ENCODE measurements at regions not wholly inside any gene's neighbourhood (a gene's known extent, or its start where the extent isn't known, plus 50 kb on each side); places are given as distances from the start of the nearest gene placed in this dataset.
"Not testable (repeated sequence)": the region's sequence is repeated elsewhere in the genome, so short reads cannot be mapped to it uniquely, and the experiment has no call there.

DNA sequence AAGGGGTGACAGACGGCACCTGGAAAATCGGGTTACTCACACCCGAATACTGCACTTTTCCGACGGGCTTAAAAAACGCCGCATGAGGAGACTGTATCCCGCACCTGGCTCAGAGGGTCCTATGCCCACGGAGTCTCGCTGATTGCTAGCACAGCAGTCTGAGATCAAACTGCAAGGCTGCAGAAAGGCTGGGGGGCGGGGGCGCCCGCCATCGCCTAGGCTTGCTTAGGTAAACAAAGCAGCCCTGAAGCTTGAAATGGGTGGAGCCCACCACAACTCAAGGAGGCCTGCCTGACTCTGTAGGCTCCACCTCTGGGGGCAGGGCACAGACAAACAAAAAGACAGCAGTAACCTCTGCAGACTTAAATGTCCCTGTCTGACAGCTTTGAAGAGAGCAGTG is 144.4 kb downstream of the TYW3 start:
- H3K27me3 Mint-ChIP-seq, H3K27ac Mint-ChIP-seq, CTCF ChIA-PET, H3K36me3 Mint-ChIP-seq, H3K9me3 Mint-ChIP-seq, H3K4me1 Mint-ChIP-seq, H3K4me3 Mint-ChIP-seq, DNase-seq: not testable (repeated sequence)

DNA sequence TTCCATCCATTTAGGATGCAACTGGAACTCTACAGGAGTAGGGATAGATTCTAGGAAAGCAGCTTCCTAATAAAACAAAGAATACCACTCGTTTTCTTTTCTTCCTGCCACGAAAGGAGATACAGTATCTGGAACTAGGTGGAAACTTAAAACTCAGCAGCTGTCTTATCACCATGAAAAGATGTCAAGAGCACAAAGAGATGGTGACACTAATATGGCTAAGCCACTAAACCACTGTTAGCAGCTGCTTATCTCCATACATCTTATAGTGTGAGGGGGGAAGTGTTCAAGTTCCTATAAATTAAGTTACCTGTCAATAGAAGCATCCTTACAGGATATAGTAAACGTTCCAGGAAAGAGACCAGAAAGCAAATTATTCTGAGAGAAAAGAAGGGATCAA is 162.5 kb downstream of the TYW3 start:
- no peak overlapping the region for H3K27ac Mint-ChIP-seq
- H3K9me3 Mint-ChIP-seq, result peaks cover 6% of the 10 kb centered on the region
- H3K4me1 Mint-ChIP-seq, result no peaks in the 10 kb centered on the region
- no peaks in the 10 kb centered on the region for H3K36me3 Mint-ChIP-seq
- no peak for DNase-seq
- no peak overlapping the region for H3K4me3 Mint-ChIP-seq
- CTCF ChIA-PET, result no interaction called here
- H3K27me3 Mint-ChIP-seq, result no peaks in the 10 kb centered on the region

DNA sequence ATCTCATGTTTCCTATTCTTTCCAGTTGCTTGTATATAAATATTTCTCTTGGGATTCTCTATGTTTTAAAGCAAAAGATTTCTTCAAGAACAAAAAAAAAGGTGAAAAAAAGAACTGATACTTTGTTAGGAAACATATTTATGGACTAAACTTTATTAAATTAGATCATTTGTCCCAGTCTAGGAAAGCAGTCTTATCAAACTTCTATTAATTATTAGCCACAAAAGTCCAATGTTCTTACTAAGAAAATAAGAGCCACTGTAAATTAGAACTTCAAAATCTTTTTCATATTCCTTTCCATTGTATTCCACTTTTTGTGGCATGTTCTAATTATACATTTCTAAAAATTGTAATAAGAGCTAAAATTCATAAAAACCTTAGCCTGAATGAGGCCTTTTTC is 175.2 kb downstream of the TYW3 start:
- CTCF ChIA-PET, result no interaction called here
- Mint-ChIP-seq H3K9me3 (peaks cover 6% of the 10 kb centered on the region), H3K4me3 (no peak overlapping the region), H3K27me3 (no peaks in the 10 kb centered on the region), H3K4me1 (no peaks in the 10 kb centered on the region), H3K27ac (no peak overlapping the region), H3K36me3 (no peaks in the 10 kb centered on the region)
- no peak for DNase-seq

DNA sequence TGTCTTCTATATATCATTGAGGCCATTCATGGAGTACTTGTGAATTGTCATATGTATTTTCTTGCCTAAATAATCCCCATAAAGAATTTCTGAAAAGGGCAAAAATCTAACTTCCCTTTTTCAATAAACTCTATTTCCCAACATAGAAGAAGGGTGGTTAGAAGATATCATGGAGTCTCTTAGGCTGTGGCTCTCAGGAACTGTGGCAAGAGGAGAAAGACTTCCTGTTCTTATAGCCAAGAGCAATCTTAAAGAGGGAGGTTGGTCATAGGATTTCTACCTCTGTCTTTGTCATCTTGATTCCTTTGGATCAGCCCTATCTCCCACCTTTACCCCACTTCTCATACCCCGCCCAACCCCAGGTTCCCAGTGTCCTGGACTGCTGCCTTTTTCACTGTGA is 175.8 kb downstream of the TYW3 start:
- Mint-ChIP-seq H3K27ac (no peak overlapping the region), H3K9me3 (peaks cover 6% of the 10 kb centered on the region), H3K4me3 (no peak overlapping the region), H3K36me3 (no peaks in the 10 kb centered on the region), H3K4me1 (no peaks in the 10 kb centered on the region), H3K27me3 (no peaks in the 10 kb centered on the region)
- CTCF ChIA-PET, result no interaction called here
- no peak for DNase-seq

DNA sequence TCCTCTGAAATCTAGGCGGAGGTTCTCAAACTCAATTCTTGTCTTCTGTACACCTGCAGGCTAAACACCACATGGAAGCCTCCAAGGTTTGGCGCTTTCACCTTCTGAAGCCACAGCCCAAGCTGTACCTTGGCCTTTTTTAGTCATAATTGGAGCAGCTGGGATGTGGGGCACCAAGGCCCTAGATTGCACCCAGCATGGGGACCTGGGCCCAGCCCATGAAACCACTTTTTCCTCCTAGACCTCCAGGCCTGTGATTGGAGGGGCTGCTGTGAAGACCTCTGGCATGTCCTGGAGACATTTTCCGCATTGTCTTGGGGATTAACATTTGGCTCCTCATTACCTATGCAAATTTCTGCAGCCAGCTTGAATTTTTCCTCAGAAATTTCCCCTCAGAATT is 181.0 kb downstream of the TYW3 start:
- Mint-ChIP-seq H3K4me3 (no peak overlapping the region), H3K27me3 (no peaks in the 10 kb centered on the region), H3K36me3 (no peaks in the 10 kb centered on the region), H3K9me3 (peaks cover 20% of the 10 kb centered on the region), H3K4me1 (no peaks in the 10 kb centered on the region), H3K27ac (no peak overlapping the region)
- CTCF ChIA-PET, result no interaction called here
- no peak for DNase-seq

DNA sequence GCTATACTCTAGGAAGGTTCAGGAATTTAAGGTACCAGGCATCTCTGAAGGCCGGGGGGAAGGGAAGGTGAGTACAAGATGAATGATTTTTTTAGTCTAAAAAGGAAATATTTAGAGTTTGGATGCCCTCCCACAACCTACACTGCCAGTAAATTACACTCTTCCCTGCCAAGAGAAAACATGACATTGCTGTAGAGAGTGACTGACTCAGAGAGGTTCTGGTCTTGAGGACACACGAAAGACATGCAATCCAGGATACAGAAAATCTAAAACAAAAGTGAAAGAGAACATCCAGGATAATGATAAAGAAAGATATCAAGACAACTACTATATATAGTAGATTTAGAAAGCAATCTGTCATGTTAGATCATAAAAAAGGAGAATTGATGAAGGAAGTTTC is 200.5 kb downstream of the TYW3 start:
- H3K36me3 Mint-ChIP-seq, result no peaks in the 10 kb centered on the region
- H3K4me3 Mint-ChIP-seq, result no peak overlapping the region
- CTCF ChIA-PET, result no interaction called here
- DNase-seq, result no peak
- H3K4me1 Mint-ChIP-seq, result no peaks in the 10 kb centered on the region
- H3K27me3 Mint-ChIP-seq, result no peaks in the 10 kb centered on the region
- peaks cover 2% of the 10 kb centered on the region for H3K9me3 Mint-ChIP-seq
- H3K27ac Mint-ChIP-seq, result no peak overlapping the region

DNA sequence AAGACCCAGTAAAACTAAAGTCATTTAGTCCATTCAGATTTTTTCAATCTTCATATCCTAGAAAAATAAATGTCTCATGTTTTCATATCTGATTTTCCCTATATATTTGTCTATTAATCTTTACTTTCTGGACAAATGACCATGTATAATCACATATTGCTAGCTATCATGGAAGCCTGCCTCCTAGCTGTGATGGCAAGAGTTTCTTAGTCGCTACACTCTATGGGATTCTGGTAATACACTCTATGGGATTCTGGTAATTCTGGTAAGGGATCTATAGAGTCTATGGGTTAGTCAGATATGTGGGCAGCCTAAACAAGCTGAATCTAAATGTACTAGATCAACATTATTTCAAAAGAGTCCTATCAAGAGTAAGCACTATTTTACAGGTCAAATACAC is 198.7 kb upstream of the LHX8 start:
- Mint-ChIP-seq H3K4me3 (no peak overlapping the region), H3K4me1 (no peaks in the 10 kb centered on the region)
- CTCF ChIA-PET, result no interaction called here

DNA sequence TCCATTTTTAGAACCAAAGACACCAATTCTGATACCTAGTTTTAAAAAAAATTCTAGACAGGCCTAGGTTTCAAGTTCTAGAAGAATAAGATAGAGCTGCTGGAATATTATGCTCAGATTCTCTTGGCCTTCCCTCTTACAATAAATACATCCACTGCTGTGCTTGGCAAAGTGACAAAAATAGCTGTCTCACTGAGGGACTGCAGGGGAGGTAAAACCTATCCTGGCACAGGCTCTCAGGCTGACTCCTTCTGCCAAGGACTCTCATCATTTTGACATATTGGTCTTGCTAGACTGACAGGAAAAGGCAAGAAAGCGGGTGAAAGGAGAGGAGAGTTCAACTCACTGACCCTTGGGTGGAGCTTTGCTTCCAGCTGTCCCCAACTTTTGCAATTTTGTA is 197.0 kb upstream of the LHX8 start:
- CTCF ChIA-PET, result no interaction called here
- Mint-ChIP-seq H3K36me3 (no peaks in the 10 kb centered on the region), H3K4me3 (no peak overlapping the region), H3K9me3 (peaks cover 1% of the 10 kb centered on the region), H3K27me3 (no peaks in the 10 kb centered on the region), H3K27ac (no peak overlapping the region), H3K4me1 (no peaks in the 10 kb centered on the region)
- no peak for DNase-seq

More for the DNA sequence above, 198.7 kb upstream of the LHX8 start:
- H3K27me3 Mint-ChIP-seq, result no peaks in the 10 kb centered on the region
- no peak overlapping the region for H3K27ac Mint-ChIP-seq
- H3K36me3 Mint-ChIP-seq, result no peaks in the 10 kb centered on the region
- H3K9me3 Mint-ChIP-seq, result no peaks in the 10 kb centered on the region
- no peak for DNase-seq

DNA sequence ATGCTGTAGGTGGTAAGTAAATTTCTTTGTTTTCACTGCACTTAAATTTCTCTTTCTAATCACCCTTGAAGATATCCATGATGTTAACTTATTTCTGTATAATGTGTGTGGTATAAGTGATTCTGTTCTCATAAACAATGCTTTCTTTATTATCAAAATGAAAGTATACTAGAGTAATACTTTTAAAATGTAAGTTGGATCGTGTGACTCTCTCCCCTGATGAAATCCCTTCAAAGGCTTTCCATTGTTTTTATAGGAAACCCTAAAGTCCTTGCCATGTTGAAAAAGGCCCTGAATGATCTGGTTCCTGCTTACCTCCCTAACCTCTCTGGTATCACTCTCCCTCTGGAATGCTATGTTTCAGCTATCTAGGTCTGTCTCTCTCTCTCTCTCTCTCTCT is 191.1 kb upstream of the LHX8 start:
- CTCF ChIA-PET, result no interaction called here
- H3K36me3 Mint-ChIP-seq, result no peaks in the 10 kb centered on the region
- H3K4me1 Mint-ChIP-seq, result no peaks in the 10 kb centered on the region

DNA sequence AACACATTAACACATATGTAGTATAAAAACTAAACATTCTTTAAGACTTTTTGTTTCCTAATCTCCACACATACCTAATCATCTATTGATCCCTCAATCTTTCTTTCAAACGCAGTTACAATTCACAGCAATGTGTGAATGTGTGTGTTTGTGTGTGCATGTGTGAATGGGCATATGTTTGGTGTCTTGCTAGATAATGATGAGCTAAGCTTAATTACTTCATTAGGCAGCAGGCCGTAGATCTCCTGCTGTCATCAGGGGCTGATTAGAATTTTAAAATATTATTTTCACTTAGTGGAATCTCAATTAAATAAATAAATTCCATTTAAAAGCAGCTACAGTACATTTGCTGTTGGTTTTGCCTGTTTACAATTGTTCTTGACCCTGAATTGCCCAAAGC is 187.8 kb upstream of the LHX8 start:
- DNase-seq, result no peak
- CTCF ChIA-PET, result no interaction called here
- Mint-ChIP-seq H3K9me3 (peaks cover 6% of the 10 kb centered on the region), H3K36me3 (no peaks in the 10 kb centered on the region), H3K27ac (no peak overlapping the region), H3K4me3 (no peak overlapping the region), H3K4me1 (no peaks in the 10 kb centered on the region), H3K27me3 (no peaks in the 10 kb centered on the region)

More for the DNA sequence above, 191.1 kb upstream of the LHX8 start:
- DNase-seq, result no peak
- H3K4me3 Mint-ChIP-seq, result no peak overlapping the region
- no peak overlapping the region for H3K27ac Mint-ChIP-seq
- H3K9me3 Mint-ChIP-seq, result peaks cover 3% of the 10 kb centered on the region
- H3K27me3 Mint-ChIP-seq, result no peaks in the 10 kb centered on the region

DNA sequence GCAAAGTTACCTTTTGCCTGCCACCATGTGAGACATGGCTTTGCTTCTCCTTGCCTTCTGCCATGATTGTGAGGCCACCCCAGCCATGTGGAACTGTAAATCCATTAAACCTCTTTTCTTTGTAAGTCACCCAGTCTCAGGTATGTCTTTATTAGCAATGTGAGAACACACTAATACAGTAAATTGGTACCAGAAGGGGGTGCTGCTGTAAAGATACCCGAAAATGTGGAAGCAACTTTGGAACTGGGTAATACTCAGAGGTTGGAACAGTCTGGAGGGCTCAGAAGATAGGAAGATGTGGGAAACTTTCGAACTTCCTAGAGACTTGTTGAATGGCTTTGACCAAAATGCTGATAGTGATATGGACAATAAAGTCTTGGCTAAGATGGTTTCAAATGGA is 184.8 kb upstream of the LHX8 start:
- H3K27me3 Mint-ChIP-seq, H3K27ac Mint-ChIP-seq, CTCF ChIA-PET: not testable (repeated sequence)

DNA sequence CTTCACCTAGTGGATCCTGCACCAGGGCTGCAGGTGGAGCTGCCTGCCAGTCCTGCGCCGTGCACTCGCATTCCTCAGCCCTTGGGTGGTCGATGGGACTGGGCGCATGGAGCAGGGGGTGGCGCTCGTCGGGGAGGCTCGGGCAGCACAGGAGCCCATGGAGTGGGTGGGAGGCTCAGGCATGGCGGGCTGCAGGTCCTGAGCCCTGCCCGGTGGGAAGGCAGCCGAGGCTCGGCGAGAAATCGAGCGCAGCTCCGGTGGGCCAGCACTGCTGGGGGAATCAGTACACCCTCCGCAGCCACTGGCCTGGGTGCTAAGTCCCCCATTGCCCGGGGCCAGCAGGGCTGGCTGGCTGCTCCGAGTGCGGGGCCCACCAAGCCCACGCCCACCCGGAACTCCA is 182.2 kb upstream of the LHX8 start:
- H3K27me3 Mint-ChIP-seq, H3K27ac Mint-ChIP-seq, CTCF ChIA-PET, H3K36me3 Mint-ChIP-seq, H3K4me3 Mint-ChIP-seq, DNase-seq, H3K9me3 Mint-ChIP-seq, H3K4me1 Mint-ChIP-seq: not testable (repeated sequence)

More for the DNA sequence above, 184.8 kb upstream of the LHX8 start:
- not testable (repeated sequence) for DNase-seq, H3K4me1 Mint-ChIP-seq, H3K36me3 Mint-ChIP-seq, H3K4me3 Mint-ChIP-seq, H3K9me3 Mint-ChIP-seq

DNA sequence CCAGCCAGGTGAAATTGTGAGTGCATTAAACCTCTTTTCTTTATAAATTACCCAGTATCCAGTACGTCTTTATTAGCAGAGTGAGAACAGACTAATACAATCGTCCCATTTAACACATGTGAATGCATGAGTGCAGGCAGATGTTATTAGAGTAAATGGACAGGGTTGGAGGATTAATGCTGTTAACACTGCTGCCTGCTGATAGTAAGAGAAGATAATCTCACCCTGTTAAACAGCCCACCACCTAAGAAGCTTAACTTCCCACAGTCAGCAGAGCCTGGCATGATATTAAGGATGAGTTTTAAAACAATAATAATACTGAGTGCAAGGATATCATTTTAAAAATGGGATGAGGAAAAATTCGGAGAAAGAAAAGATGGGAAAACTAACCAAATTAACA is 181.4 kb upstream of the LHX8 start:
- Mint-ChIP-seq H3K27ac (no peak overlapping the region), H3K27me3 (no peaks in the 10 kb centered on the region), H3K4me1 (no peaks in the 10 kb centered on the region), H3K36me3 (no peaks in the 10 kb centered on the region), H3K4me3 (no peak overlapping the region), H3K9me3 (peaks cover 3% of the 10 kb centered on the region)
- DNase-seq, result no peak
- CTCF ChIA-PET, result interaction anchor here (0.7 kb wide), 1 partner anchor 159 kb away, joined by 3 read pairs; no protein-coding TSS in a partner anchor

DNA sequence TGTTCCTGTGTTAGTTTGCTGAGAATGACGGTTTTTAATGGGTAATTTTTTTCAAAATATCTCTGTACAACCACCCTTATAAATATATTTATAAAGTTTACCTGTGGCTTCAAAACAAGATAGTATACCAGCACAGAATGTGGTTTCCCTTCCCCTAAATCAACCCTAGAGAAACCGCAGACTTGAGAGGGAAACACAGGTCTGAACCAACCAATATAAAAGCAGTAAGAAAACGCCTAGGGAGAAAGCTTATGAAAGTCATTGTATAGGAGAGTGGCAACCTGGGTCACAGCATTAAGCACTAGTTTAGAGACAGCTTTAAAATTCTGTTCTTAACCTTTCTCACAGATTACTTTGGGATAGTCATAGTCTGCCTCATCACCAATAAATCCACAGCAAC is 180.6 kb upstream of the LHX8 start:
- Mint-ChIP-seq H3K27ac (no peak overlapping the region), H3K4me1 (no peaks in the 10 kb centered on the region), H3K4me3 (no peak overlapping the region), H3K9me3 (peaks cover 3% of the 10 kb centered on the region), H3K36me3 (no peaks in the 10 kb centered on the region), H3K27me3 (no peaks in the 10 kb centered on the region)
- CTCF ChIA-PET, result no interaction called here
- DNase-seq, result no peak

DNA sequence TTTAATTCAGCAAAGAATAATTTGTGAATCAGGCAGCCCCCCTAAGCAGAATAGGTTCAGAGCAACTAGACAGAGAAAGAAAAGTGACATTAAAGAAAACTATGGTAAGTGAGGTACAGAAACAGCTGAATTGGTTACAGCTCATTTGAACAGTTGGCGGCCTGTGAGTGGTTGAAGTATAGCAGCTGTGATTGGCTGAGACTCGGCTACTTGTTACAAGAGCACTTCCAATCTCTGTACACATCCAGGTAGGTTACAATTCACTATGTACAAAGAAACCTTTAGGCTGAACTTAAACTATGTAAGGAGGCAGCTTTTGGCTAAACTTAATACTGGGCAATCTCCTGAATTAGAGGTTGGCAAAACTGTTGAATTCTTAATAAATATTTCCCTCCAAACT is 171.1 kb upstream of the LHX8 start:
- Mint-ChIP-seq H3K36me3 (no peaks in the 10 kb centered on the region), H3K9me3 (no peaks in the 10 kb centered on the region), H3K4me3 (no peak overlapping the region), H3K27ac (no peak overlapping the region), H3K27me3 (no peaks in the 10 kb centered on the region), H3K4me1 (no peaks in the 10 kb centered on the region)
- no peak for DNase-seq
- CTCF ChIA-PET, result no interaction called here

DNA sequence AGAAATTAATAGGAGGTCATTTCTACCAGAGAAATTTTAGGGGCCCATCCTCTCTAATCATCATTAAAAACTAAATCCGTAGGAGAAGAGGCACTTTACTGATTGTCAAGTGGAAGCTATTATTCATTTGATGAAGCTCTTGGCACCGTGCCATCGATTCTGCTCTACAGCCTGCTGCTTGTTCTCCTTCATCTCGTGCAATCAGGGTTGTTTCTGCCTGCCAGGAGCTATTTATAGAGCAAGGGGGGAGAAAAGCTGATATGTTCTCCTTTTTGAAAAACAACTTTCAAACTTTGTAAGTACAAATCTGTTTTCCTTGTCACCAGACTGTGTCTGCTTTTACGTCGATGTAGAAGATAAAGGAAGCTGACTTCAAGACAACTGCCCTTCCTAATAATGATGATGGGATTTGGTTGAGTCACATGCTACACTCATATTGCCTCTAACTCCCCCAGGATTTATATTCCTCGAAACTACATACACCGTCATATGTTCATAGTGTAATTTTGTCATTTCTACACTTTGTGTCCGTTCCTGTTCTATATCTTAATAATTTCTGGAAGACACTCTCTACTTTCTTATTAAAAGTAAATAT is 169.6 kb upstream of the LHX8 start:
- no peaks in the 10 kb centered on the region for H3K36me3 Mint-ChIP-seq
- no peak for DNase-seq
- H3K4me1 Mint-ChIP-seq, result no peaks in the 10 kb centered on the region
- H3K27ac Mint-ChIP-seq, result no peak overlapping the region
- no peaks in the 10 kb centered on the region for H3K27me3 Mint-ChIP-seq
- no peak overlapping the region for H3K4me3 Mint-ChIP-seq
- CTCF ChIA-PET, result no interaction called here
- H3K9me3 Mint-ChIP-seq, result no peaks in the 10 kb centered on the region

All from activated naive CD4-positive, alpha-beta T cell treated with anti-CD3 and anti-CD28 coated beads, Interleukin-2, amount 10 ng/mL, durations not matched to agents 7 days and 5 days (primary cell).